Kidney capillary endothelial cell (primary cell): ENCODE measurements at regions not wholly inside any gene's neighbourhood (a gene's known extent, or its start where the extent isn't known, plus 50 kb on each side); places are given as distances from the start of the nearest gene placed in this dataset.
A peak's percentile ranks its signal among the peaks of the same experiment; 100 is the strongest.

Source experiments
- DNase-seq: peaks from one replicate; pipeline ENCODE4 v3.0.0-alpha.2; 2018; ENCODE audit warnings: low spot score

DNA sequence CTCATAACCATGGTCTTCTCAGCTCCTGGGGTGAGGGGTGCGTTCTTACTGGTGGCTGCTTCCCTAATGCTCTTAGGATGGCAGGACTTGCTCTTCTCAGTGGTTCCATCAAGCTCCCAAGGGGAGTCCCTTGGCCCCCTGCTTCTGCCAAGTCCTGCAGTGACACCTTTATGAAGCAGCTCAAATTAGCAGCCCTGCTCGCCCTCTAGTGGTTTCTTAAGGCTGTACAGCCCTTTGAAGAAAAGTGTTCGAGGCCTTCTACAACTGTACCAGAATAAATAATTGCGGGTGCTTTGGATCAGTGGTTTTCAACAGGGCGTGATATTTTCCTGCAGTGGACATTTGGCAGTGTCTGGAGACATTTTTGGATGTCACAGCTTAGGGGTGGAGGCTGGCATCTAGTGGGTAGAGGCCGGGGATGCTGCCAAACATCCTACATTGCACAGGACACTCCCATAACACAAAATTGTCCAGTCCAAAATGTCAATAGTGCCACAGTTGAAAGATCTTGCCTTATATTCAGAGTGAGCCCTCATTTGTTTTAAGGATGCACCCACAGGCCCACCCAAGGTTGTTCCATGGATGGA lies 204.7 kb upstream of the S100G start:
- peak; percentile 22 for DNase-seq

DNA sequence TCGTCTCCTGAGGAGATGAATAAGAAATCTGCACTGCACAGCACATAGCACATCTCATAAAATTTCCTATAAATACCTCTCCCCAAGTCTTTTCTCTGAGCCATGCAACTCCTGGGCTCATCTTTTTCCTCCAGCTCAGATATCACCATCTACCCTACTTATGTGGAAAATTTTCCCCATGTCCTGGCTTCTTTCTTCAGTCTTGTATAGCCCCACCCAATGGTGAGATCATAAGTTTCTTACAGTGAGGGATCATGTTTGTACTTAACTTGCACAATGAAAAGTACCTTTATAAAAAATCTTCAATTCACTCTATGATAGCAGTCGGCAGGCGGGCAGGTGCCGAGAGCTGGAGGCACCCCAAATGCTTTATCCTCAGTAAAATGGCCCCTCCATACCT lies 198.6 kb upstream of the S100G start:
- no peak for DNase-seq

DNA sequence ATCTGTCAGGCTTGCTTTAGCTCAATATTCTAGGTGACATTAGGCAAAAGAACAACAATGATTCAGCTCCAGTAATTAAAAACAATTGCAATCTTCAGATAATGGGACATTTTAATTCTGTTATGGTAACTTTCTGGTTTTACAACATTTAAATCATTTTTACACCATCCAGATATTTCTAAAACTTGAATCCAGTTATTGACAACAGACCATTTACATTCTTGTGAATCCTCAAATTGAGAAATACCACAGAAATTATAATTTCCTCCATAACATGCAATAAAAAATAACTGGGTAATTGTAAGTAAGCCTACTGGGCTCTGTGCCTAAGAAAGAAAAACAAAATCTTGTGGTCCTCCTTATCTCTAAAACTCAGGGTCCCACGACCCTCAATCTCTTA lies 195.0 kb upstream of the S100G start:
- no peak for DNase-seq

DNA sequence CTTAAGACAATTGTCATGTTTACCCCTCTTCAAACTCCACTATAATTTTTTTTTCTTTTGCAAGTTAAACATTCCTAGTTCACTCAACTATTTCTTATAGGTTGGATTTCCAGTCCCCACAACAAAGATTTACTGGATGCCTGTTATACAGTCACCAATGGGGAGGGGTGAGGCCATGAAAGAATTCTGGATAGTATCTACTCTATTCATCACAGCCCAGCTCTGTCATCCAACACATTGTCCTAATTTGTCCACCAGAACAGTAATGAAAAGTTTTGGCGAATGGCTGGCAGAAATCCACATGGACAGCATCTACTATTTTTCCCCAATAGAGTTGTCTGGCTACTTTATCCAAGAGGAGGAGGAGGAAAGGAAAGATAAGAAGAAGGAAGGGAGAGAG lies 192.7 kb upstream of the S100G start:
- no peak for DNase-seq

DNA sequence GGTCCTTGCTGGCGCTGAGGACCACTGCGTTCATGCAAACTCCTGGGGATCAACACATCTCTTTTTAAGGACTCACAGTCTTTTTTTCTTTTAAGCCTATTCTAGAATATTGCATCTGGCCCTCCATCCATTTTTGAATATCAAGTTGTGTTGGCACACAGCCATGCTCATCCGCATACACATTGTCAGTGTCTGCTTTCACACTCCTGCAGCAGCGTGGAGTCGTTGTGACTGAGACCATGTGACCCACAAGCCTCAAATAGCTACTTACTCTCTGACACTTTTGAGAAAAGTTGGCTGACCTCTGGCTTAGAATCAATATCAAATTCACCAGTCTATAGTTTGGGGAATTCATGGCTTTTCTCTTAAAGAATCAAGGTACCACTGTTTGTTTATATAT lies 191.8 kb upstream of the S100G start:
- DNase-seq = no peak

DNA sequence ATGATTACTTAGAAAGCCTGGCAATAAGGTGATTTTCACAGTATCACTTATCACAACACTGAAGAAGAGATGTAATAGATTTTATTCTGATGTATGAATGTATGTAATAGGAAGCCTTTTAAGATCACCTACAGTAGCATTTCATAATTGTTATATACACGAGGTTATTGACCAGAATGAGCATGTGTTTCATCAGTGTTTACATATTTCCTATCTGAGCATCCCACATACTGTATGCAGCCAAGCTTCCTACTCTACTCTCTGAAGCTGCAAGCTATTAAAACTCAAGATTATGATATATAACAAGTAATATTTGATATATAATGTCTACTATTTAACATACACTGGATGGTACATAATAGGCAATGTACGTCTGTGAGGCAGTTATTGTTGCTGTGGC lies 190.9 kb upstream of the S100G start:
- DNase-seq = no peak

DNA sequence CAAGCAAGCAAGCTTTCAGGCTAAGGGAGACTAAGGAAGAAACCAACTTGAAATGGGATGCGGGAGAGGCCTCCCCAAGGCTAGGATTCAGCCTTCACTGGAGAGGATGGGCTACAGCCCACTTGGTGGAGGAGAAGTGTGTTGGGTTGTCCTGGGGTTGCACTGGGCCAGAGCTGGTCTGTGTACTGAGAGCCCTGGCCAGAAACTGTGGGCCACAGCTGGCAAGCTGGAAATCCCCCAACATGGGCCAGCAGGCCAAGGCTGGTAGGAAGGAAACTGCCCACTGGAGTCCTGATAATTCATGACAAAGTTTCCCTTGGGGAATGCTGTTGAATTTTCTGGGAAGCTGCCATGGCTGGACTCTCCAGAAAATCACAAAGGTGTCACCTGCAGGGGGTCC lies 188.0 kb upstream of the S100G start:
- no peak for DNase-seq

DNA sequence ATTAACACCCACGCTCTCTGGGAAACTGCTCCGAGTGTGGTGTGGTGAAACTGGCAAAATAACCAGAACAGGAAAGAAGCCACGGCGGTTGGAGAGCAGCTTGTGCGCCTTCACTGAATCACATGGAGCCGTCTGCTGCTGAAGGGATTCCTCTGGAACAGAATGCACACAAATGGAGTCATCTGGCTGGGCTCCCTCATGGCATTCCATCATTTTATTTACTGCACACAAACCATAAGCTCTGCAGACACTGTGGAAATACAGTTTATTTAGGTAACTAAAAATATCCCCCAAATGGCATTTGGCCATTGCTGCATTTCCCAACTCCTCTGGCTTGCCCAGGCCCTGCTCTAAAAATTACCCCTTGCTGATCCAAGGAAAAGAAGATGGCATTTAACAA lies 187.0 kb upstream of the S100G start:
- no peak for DNase-seq

DNA sequence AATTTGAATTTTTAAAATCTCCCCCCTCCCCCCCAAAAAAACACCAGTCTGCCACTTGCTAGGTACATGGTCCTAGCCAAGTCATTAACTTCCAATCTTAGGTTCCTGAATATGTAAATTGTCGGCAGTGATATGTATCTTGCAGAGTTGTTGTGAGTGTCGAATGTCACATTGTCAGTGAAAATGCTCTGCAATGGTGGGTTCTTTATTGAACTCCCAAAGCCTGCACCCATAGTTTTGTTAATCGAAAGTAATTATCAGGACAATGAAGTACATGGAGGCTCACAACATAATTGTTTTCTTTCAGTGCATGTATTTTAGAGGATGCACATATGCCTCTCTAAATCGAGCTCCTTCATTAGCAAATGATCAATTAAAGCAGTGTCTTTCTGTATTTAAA lies 185.6 kb upstream of the S100G start:
- no peak for DNase-seq

DNA sequence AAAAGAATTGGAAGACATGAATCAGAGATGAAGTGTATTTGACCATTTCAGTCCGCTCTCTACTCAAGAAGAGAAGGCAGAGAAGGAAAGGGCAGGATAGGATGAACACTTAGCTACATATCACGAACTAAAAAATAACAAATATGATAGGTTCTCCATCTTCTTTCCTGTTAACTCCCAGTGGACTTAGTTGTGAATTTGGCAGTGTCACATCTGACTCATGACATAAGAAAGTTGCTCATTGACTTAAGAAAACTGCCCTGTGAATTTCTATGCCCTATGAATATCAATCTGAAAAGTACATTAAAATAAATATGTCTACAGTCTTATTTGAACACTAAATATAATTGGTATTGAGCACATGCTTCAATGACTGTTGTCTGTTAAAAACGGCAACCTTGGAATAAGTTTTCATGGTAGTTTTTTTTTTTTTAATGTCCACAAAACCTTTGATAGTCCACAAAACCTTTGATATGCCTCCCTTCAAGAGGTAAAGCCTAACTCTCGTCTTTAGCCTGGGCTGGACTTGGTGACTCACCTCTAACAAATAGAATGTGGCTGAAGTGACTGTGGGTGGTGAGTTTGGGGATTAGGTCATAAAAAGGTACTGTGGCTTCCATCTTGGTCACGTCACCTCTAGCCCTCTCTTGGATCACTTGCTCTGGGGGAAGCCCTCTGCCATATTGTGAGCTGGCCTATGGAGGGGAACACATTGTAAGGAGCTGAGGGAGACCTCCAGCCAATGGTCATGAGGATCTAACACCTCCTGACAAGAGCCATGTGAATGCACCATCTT lies 184.7 kb upstream of the S100G start:
- DNase-seq = no peak

DNA sequence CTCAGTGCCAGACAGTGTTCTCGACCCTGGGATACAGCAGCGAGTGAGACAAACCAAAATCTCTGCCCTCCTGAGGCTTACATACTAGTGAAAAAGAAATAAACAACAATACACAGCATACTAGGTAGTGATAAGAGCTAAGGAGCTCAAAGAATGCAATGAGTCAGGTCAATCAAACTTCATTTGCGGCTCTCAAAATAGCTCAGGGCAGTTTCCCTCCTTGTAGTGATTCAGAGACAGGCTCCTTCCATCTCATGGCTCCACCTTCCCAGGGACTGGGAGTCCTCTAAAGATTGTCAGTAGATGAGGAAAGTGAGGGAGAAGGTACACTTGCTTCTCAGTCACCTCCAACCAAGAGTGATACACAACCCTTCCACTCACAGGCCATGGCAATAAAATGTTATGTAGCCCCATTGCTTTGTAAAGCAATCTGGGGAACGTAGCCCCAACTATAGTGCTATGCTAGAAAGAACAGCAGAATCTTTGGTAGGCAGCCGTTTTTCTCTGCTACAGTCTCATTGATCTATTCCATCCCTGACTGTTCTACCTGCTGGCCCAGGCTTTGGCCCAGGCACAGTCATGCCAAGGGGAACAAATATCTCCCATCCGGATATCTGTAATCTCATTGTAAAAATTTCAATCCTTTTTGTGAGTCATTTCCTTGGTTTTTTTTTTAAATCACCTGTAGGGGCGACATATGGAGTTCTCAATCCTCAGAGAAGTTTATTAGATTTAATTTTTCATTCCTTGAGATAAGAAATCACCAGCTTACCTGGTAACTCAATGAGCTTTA lies 183.1 kb upstream of the S100G start:
- DNase-seq = no peak

DNA sequence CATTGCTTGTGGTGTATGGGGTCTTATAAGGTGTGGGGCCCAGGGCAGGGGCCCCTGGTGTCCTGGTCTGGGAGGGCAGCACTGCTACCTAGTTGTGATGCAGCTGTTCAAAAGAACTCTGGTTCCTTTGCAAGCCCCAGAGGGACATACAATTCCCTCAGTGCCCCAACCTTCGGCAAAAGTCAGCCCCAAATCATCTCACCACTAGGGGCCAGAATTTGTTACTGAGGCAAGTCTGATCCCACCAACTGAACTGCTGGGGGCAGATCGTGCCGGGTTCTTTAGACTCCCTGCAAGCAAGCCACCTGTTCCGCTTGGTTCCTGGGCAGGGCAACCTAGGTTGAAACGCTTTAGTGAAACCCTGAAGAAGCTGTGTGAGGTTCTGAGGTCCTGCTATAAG lies 180.1 kb upstream of the S100G start:
- no peak for DNase-seq

DNA sequence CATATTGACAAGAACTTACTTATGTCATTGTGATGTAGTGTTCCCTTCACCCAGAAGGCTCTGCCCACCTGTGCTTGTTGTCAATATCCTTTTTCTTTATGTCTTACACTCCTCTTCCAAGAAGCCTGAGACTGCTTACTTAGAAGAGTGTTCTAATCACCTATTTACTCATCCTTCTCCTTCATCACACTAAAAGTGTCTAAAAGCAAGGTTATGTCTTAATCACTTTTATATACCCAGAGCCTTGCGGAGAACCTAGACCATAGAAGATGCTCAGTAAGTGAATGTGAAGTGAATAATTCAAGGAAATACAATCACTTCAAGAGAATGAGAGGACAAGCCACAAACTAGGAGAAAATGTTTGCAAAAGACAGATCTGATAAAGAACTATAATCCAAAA lies 177.6 kb upstream of the S100G start:
- DNase-seq = no peak

DNA sequence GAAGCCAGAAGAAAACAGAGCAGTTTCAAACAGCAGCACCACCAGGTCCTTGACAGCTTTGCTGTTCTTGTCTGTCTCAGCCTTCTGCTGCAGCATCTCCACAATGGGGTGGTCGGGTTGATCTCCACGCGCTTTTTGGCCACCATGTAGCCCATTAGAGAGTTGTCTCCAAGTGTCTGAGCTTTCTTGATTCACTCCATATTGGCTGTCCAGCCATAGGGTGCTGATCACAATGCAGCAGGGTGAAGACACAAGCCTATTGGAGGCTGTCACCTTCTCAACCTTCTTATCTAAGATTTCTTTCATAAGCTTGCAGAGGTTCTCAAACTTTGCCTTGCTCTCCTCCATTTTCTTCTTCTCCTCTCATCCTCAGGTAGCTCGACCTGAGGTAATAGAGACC lies 175.4 kb upstream of the S100G start:
- no peak for DNase-seq

DNA sequence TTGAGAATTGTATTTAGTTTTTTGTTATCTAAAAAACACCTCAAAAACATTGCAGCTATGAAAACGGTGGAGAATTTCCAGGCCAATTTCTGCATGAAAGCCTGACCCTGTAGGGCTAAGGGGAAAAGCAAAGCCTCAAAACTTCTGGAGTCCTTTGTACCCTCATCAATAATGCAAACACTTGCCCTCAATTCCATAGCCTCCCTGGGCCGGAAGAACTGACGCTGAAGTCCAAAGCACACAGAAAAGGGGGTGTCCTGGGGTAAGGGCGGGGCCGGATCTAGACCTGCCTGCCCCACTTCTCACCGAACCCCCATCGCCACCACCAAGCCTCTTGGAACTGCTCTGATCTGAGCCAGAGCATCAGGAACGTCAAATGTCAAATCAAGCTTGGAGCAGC lies 173.9 kb upstream of the S100G start:
- DNase-seq = no peak

DNA sequence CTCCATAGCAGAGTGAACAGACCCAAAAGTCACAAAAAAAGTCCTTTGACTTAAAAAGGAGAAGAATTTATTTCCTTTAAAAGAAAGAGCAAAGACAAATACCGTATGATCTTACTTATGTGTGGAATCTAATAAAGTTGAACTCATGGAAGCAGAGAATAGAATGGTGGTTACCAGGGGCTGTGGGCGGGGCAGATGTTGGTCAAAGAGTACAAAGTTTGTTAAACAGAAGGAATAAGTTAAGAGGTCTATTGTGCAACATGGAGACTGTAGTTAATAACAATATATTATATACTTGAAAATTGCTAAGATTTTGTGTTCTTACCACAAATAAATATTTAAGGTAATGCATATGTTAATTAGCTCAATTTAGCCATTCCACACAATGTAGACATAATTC lies 173.3 kb upstream of the S100G start:
- DNase-seq = no peak

DNA sequence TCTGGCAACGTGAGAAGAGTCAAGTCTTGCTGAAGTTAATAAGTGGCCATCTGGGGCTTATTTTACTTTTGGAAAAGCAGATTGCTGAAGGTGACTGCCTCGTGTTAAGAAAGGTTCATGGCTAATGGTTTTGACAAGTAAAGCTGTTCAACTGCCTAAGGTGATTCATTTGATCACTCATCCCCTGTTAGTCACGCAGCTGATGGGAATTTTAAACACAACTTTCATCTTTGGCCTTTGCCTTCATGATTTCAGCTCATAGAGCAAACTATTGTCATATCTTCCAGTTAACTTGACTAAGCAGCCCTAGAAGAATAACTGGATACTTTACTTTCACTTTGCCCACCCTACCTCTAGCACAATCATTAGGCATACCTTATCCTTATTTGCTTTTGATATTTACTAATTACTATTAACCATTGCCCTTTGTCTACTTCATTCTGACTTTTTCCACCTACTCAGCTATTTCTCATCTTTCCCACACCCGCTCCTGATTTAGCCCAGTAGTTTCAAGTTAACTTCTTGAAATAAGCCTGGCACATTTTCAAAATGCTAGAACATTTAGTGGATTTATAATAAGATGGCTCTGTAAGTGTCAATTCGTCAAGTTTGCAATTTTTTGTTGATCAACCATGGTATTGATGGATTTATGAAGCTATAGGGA lies 170.6 kb upstream of the S100G start:
- DNase-seq = peak; percentile 23

DNA sequence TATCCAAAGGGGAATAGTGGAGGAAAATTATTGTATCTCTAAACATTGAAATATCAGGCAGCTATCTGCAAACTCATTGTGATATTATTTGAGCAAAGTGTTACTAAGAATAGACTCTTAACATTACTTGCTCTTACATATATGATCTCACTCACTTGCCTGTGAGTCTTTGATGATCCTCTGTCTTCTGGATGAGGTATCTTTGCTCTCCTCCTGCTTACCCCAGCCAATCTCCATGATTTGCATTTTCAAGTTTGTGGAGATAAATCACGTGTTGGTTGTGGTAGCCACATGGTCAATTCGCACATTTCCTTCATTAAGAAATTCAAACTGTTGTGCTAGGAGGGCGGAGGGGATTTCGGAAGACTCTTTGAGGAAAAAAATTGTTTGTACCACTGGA lies 169.9 kb upstream of the S100G start:
- DNase-seq = no peak

DNA sequence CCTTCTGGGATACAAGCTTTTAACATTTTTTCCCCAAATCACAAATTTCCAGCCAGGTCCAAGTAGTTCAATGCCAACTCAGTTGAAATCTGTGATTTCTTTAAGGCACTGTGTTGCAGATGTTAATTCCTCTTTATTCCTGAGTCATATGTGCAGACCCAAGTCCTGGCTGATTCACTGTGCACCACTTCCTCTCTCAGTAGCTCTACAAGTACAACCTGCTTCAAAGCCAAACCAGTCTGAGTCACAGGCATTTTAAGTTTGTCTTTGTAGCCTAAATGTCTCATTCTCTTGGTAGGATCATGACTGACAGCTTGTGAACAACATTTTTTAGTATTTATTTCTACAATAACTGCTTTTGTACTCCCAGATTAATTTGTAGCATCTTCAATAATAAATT lies 165.6 kb upstream of the S100G start:
- peak; percentile 78 for DNase-seq

DNA sequence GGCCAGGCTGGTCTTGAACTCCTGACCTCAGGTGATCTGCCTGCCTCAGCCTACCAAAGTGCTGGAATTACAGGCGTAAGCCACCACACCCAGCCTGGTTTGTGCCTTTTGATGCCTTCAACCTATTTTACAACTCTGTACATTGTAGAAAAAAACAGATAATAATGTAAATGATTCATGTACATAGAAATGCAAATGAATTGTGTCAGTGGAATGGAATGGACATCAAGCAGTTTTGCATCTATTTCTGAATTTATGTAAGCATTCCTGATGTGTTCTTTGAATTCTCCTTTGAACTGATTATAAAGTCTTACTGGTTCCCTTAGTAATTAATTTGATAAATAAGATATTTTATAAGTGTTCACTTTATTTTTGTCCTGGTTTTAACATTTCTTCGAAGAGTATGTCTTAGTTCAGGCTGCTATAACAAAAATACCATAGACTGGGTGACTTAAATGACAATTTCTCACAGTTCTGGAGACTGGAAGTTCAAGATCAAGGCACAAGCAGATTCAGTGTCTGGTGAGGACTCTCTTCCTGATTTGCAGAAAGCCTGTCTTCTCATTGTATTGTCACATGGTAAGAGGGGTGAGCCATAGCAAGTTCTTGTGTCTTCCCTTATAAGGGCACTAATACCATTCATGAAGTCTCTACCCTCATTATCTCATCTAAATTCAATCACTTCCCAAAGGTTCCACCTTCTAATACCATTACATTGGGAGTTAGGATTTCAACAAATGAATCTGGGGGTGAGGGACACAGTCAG lies 162.2 kb upstream of the S100G start:
- no peak for DNase-seq

DNA sequence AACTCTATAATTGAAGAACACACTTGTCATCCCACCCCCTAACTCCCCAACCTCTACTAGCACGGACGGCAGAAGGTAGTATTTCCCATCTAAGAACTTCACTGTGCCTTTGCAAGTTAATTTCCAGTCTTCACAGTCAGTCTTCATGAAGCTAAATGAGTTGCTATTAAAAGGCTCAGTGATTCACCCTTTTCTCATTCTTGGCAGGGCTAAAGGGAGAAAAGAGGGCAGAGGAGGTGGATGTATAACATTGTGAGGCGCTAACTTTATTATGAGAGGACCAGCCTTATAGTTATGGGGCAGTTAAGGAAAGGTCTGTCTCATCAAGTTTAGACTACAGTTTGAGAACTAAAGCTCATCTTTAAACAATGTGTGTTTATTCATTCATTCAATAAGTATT lies 161.0 kb upstream of the S100G start:
- no peak for DNase-seq

DNA sequence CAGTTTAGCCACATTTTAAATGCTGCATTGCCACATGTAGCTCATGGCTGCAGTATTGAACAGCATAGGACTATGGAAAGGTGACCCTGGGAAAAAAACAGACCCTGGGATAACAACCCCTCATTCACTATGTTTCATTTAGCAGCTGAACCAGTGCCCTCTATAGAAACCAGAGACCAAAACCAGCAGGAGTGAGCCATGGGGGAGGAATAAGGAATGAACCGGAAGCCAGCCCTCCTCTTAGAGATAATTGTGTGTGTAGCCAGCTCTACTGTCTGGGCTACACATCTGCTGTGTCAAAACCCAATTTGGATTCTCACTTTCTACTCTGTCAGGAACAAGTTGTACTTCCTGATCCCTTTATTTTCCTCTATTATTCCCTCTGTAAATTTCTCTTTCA lies 158.5 kb upstream of the S100G start:
- DNase-seq = no peak
